Coronary artery (tissue), 2 donors: ENCODE measurements at regions not wholly inside any gene's neighbourhood (a gene's known extent, or its start where the extent isn't known, plus 50 kb on each side); places are given as distances from the start of the nearest gene placed in this dataset.
"Not testable (repeated sequence)": the region's sequence is repeated elsewhere in the genome, so short reads cannot be mapped to it uniquely, and the experiment has no call there.

Experiments
- DNase-seq: peaks from one replicate; pipeline ENCODE4 v3.0.0-alpha.2; 2017; ENCODE audit warnings: low spot score
- H3K27ac ChIP-seq, 2 donors: fragments of 200-600 bp; sonication (generic); one replicate each; pipeline ENCODE4 v1.5.1; 2016 to 2019
- H3K4me3 ChIP-seq: fragments of 200-600 bp; sonication (generic); 2 replicates; pipeline ENCODE4 v1.5.1; 2016; ENCODE audit warnings: mild to moderate bottlenecking, moderate library complexity
- TF ChIP-seq, protein P1 (sequence below): fragments of 200-600 bp; sonication (generic); IDR thresholded peaks from one replicate; pipeline ENCODE4 v1.5.1; 2019; ENCODE audit warnings: antibody characterized with exemption

DNA sequence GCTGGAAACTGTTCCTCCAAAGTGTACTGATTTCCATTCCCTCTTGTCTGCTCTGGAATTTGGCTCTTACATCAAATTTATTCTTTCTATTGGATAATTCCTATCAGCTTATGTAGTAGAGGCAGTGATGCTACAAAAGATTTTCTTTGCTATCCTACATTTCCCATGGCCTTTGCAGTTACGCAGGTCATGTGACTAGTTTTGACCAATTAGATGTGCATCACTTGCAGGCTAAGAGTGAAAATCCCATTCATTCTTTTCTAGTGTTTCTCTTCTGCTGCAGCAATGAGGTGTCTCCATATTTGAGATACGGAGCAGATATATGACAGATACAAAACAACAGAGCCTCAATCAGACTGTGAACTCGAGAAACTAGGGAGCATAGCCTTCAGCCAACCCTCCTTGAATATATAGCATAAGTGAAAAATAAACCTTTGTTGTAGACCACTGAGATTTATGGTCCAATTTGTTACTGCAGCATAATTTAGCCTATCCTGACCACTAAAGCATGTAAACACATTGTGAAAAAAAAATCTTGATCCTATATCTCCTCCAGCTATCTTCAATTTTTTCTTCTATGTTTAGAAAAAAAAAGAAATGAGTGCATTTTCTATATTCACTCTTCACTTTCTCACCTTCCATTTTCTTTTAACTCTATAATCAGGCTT, 102.0 kb downstream of the HNMT start:
- Histone ChIP-seq H3K4me3 (no peak overlapping the region), H3K27ac (no peak overlapping the region)
- DNase-seq = no peak
- TF ChIP-seq, protein P1, sequence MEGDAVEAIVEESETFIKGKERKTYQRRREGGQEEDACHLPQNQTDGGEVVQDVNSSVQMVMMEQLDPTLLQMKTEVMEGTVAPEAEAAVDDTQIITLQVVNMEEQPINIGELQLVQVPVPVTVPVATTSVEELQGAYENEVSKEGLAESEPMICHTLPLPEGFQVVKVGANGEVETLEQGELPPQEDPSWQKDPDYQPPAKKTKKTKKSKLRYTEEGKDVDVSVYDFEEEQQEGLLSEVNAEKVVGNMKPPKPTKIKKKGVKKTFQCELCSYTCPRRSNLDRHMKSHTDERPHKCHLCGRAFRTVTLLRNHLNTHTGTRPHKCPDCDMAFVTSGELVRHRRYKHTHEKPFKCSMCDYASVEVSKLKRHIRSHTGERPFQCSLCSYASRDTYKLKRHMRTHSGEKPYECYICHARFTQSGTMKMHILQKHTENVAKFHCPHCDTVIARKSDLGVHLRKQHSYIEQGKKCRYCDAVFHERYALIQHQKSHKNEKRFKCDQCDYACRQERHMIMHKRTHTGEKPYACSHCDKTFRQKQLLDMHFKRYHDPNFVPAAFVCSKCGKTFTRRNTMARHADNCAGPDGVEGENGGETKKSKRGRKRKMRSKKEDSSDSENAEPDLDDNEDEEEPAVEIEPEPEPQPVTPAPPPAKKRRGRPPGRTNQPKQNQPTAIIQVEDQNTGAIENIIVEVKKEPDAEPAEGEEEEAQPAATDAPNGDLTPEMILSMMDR = no peak

DNA sequence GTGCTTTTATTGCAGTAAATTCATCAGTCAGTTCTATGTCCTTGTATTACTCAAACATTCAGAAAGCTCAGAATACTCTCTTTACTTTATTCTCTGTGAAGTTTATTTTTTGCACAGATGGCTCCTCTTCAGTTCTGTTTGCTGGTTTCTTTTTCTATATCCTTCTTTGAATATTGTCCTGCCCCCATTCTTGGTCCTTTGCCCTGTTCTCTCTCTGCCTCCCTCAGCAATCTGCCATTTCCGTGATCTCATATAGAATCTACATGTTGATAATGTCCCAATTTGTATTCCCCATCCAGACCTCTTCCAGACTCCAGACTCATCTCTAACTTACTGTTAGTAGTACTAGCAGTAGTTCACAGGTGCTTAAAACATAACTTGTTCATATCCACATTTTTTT, 102.6 kb downstream of the HNMT start:
- no peak for DNase-seq
- Histone ChIP-seq H3K27ac (no peak overlapping the region), H3K4me3 (no peak overlapping the region)
- TF ChIP-seq, protein P1 = no peak

- not testable (repeated sequence) for H3K4me3 ChIP-seq, H3K27ac ChIP-seq, DNase-seq
Measured at GRCh38 chr2:138068669-138069068, 104.4 kb downstream of the HNMT start.

DNA sequence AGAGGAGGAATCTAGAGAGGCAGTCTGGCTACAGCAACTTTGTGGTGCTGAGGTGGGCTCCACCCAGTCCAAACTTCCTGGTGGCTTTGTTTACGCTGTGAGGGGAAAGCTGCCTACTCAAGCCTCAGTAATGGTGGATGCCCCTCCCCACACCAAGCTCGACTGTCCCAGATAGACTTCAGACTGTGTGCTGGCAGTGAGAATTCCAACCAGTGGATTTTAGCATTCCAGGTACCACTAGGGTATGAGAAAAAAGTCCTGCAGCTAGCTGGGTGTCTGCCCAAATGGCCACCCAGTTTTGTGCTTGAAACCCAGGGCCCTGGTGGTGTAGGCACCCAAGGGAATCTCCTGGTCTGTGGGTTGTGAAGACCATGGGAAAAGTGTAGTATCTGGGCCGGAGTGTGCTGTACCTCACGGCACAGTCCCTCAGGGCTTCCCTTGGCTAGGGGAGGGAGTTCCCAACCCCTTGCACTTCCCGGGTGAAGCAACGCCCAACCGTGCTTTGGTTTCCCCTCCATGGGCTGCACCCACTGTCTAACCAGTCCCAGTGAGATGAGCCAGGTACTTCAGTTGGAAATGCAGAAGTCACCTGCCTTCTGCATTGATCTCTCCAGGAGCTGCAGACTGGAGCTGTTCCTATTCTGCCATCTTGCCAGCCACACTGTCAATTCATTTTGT, 106.9 kb downstream of the HNMT start:
- DNase-seq, H3K4me3 ChIP-seq: not testable (repeated sequence)

DNA sequence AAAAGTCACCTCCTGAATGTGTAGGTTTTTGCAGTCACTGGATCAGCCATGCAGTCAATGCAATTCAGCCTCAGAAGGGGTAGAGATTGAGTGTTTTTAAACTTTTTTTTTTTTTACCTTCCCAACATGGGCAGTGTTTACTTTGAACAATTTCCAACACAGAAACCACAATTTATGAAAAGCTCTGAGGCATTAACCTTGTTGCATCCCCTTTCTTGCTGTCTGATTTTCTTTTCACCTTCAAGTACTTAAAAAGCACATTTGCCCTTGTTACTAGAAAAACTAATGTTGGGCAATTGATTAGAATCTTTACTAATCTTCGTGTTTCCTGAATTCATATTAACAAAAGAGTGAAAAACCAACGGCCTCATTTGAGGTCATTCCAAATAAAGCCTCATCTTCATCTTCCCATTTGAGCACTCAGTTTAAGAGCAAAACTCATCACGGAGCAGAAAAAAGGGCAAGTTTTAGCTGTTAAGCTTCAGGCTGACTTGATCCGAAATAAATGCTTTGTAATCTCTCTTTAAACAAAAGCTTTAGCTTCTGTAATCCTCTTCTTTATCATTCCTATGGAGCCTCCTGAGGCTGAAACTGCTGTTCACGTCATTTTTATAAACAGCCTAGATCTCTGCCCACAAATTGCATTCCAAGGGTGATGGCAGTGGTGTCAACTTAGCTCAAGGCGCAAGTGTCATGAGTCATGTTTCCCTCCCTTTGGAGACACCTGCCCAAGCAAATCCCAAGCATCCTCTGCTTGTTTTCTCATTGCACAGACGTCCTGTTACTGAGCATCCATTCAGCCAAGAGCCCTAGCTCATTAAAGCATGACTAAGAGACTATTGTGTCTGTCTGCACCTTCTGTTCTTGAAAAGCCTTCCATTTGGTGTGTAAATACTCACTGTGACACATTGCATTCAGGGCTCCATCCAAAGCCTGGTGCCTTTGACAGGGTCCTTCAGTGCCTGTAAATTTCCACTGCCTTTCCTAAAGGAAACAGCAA, 107.7 kb downstream of the HNMT start:
- DNase-seq = no peak
- TF ChIP-seq, protein P1 = no peak
- H3K27ac ChIP-seq = no peak overlapping the region
- no peak overlapping the region for H3K4me3 ChIP-seq

More for the DNA sequence above, 106.9 kb downstream of the HNMT start:
- H3K27ac ChIP-seq = not testable (repeated sequence)

- no peak overlapping the region for H3K4me3 ChIP-seq
- TF ChIP-seq, protein P1 = no peak
- DNase-seq = no peak
- H3K27ac ChIP-seq = no peak overlapping the region
Measured at GRCh38 chr2:138078153-138078552, 113.9 kb downstream of the HNMT start.

- H3K27ac ChIP-seq = no peak overlapping the region
- TF ChIP-seq, protein P1 = no peak
- H3K4me3 ChIP-seq = no peak overlapping the region
- DNase-seq = no peak
Measured at GRCh38 chr2:138079976-138080375, 115.7 kb downstream of the HNMT start.
